PC-9 (cell line): ENCODE measurements at regions not wholly inside any gene's neighbourhood (a gene's known extent, or its start where the extent isn't known, plus 50 kb on each side); places are given as distances from the start of the nearest gene placed in this dataset.

Source experiments
- BruUV-seq: library from RNA; stranded (reverse); fragments of 400-500 nt; replicated peaks from 2 replicates; lab custom pipeline; 2021; lab: Mats Ljungman, UMichigan
- CTCF ChIA-PET: fragments of 300-600 bp; sonication (Branson Sonifier 250); formaldehyde crosslinking; loops from one replicate; lab custom pipeline; 2022; ENCODE audit warnings: antibody characterized with exemption; lab: Charles Lee
- POLR2A ChIA-PET: fragments of 300-600 bp; sonication (Branson Sonifier 250); formaldehyde crosslinking; loops from one replicate; lab custom pipeline; 2022; ENCODE audit warnings: antibody characterized with exemption; ENCODE audit not compliant: unreplicated experiment; lab: Charles Lee
- DNase-seq, 2 experiments: peaks; one replicate each; pipeline versions ENCODE4 v3.0.0 to v3.0.0-alpha.2; 2015 to 2022; ENCODE audit warnings: mixed read lengths in 1 of 2
- H2AFZ ChIP-seq: fragments of 200-600 bp; sonication (generic); 2 replicates; pipeline ENCODE4 v1.8.1; 2017; ENCODE audit warnings: antibody characterized with exemption
- H3F3A ChIP-seq: fragments of 200-600 bp; sonication (generic); 2 replicates; pipeline ENCODE4 v1.8.1; 2017; ENCODE audit warnings: antibody characterized with exemption, mild to moderate bottlenecking, low read depth; ENCODE audit not compliant: insufficient read depth
- H3K27ac ChIP-seq: fragments of 200-600 bp; sonication (generic); 2 replicates; pipeline ENCODE4 v1.6.1; 2016; ENCODE audit warnings: mixed run types
- H3K27me3 ChIP-seq: fragments of 200-600 bp; sonication (generic); 2 replicates; pipeline ENCODE4 v1.6.1; 2016; ENCODE audit warnings: low read depth, mixed run types; ENCODE audit not compliant: insufficient read depth
- H3K36me3 ChIP-seq: fragments of 200-600 bp; sonication (generic); 2 replicates; pipeline ENCODE4 v1.6.1; 2016; ENCODE audit warnings: low read depth, mixed run types
- H3K4me1 ChIP-seq: fragments of 200-600 bp; sonication (generic); replicated peaks from 2 replicates; pipeline ENCODE4 v1.6.1; 2016; ENCODE audit warnings: mixed run types; ENCODE audit not compliant: insufficient read depth
- H3K4me2 ChIP-seq: fragments of 200-600 bp; sonication (generic); 2 replicates; pipeline ENCODE4 v1.6.1; 2017; ENCODE audit warnings: mixed run types
- H3K4me3 ChIP-seq: fragments of 200-600 bp; sonication (generic); 2 replicates; pipeline ENCODE4 v1.6.1; 2016; ENCODE audit warnings: mixed run types
- H3K79me2 ChIP-seq: fragments of 200-600 bp; sonication (generic); 2 replicates; pipeline ENCODE4 v1.6.1; 2017; ENCODE audit warnings: low read depth, mixed run types
- H3K9me2 ChIP-seq: fragments of 200-600 bp; sonication (generic); 2 replicates; pipeline ENCODE4 v1.8.1; 2017; ENCODE audit warnings: mild to moderate bottlenecking; ENCODE audit not compliant: insufficient read depth
- H3K9me3 ChIP-seq: fragments of 200-600 bp; sonication (generic); 2 replicates; pipeline ENCODE4 v1.8.1; 2016; ENCODE audit warnings: low read depth; ENCODE audit not compliant: insufficient read depth
- H4K20me1 ChIP-seq: fragments of 200-600 bp; sonication (generic); 2 replicates; pipeline ENCODE4 v1.8.1; 2017; ENCODE audit not compliant: insufficient read depth
- EZH2 ChIP-seq: fragments of 200-600 bp; sonication (generic); IDR thresholded peaks from 2 replicates; pipeline ENCODE4 v1.8.0; 2017; ENCODE audit warnings: antibody characterized with exemption, low read depth
- intact Hi-C: fragments of 100-400 bp; cut with micrococcal nuclease; formaldehyde crosslinking; loops from one replicate; pipeline ENCODE4 v1.10.0; 2022; ENCODE audit not compliant: unreplicated experiment
- TF ChIP-seq, protein P1 (sequence below): fragments of 200-600 bp; sonication (generic); conservative IDR thresholded peaks from 2 replicates; pipeline ENCODE4 v1.6.1; 2017; ENCODE audit warnings: mixed run types, antibody characterized with exemption, mild to moderate bottlenecking, moderate library complexity

DNA sequence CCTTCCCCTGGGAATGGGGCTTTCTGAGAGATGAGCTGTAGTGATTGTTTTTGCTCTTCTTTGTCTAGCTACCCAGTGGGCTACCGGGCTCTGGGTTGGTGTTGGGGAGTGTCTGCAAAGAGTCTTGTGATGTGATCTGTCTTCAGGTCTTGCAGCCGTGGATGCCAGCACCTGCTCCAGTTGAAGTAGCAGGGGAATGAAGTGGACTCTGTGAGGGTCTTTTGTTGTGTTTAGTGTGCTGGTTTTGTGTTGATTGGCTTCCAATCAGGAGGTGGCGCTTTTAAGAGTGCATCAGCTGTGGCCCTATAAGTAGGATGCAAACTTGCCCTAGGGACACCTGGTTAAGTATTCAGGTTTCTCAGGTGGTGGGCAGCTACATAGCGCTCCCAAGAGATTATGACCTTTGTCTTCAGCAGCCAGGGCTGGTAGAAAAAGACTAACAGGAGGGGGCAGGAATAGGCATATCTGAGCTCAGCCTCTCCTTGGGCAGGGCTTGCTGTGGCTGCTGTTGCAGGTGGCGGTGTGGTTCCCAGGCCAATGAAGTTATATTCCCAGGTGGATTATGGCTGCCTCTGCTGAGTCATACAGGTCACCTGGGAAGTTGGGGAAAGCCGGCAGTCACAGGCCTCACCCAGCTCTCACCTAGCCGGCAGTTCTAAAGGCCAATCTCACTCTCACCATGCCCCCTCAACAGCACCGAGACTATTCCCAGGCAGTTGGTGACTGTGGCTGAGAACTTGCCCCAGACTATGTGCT, 315.7 kb upstream of the C11orf87 start:
- CTCF ChIA-PET = no interaction called here
- Histone ChIP-seq H3F3A (no peaks in the 10 kb centered on the region), H3K9me2 (no peaks in the 10 kb centered on the region), H3K4me3 (no peak overlapping the region), H3K4me2 (no peak overlapping the region), H3K27ac (no peak overlapping the region), H3K27me3 (no peaks in the 10 kb centered on the region), H3K4me1 (no peaks in the 10 kb centered on the region), H3K9me3 (no peaks in the 10 kb centered on the region), H3K79me2 (no peaks in the 10 kb centered on the region), H2AFZ (no peak overlapping the region), H4K20me1 (no peaks in the 10 kb centered on the region), H3K36me3 (no peaks in the 10 kb centered on the region)
- POLR2A ChIA-PET = no interaction called here
- TF ChIP-seq, protein P1, sequence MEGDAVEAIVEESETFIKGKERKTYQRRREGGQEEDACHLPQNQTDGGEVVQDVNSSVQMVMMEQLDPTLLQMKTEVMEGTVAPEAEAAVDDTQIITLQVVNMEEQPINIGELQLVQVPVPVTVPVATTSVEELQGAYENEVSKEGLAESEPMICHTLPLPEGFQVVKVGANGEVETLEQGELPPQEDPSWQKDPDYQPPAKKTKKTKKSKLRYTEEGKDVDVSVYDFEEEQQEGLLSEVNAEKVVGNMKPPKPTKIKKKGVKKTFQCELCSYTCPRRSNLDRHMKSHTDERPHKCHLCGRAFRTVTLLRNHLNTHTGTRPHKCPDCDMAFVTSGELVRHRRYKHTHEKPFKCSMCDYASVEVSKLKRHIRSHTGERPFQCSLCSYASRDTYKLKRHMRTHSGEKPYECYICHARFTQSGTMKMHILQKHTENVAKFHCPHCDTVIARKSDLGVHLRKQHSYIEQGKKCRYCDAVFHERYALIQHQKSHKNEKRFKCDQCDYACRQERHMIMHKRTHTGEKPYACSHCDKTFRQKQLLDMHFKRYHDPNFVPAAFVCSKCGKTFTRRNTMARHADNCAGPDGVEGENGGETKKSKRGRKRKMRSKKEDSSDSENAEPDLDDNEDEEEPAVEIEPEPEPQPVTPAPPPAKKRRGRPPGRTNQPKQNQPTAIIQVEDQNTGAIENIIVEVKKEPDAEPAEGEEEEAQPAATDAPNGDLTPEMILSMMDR = no peak
- no peak for TF ChIP-seq EZH2
- DNase-seq = no peak
- intact Hi-C loops = no loop called here
- BruUV-seq = no TSS peak

- BruUV-seq = no TSS peak
- Histone ChIP-seq H4K20me1 (no peaks in the 10 kb centered on the region), H3F3A (no peaks in the 10 kb centered on the region), H3K4me3 (no peak overlapping the region), H3K27ac (no peak overlapping the region), H3K4me1 (no peaks in the 10 kb centered on the region), H3K79me2 (no peaks in the 10 kb centered on the region), H3K36me3 (no peaks in the 10 kb centered on the region), H3K9me2 (no peaks in the 10 kb centered on the region), H3K9me3 (no peaks in the 10 kb centered on the region), H3K27me3 (no peaks in the 10 kb centered on the region; the same call in 1 of the 2 replicates), H3K4me2 (no peak overlapping the region), H2AFZ (no peak overlapping the region)
- CTCF ChIA-PET = no interaction called here
- TF ChIP-seq, protein P1 = no peak
- TF ChIP-seq EZH2 = no peak
- intact Hi-C loops = no loop called here
- no peak for DNase-seq
- POLR2A ChIA-PET = no interaction called here
These were observed 312.8 kb upstream of the C11orf87 start for GRCh38 chr11:109109150-109109549.

- Histone ChIP-seq H3K27ac (no peak overlapping the region), H3K9me3 (no peaks in the 10 kb centered on the region), H3K4me1 (no peaks in the 10 kb centered on the region), H3K79me2 (no peaks in the 10 kb centered on the region), H3F3A (no peaks in the 10 kb centered on the region), H2AFZ (no peak overlapping the region), H3K36me3 (no peaks in the 10 kb centered on the region), H3K4me3 (no peak overlapping the region), H4K20me1 (no peaks in the 10 kb centered on the region), H3K27me3 (no peaks in the 10 kb centered on the region; the same call in 1 of the 2 replicates), H3K9me2 (no peaks in the 10 kb centered on the region), H3K4me2 (no peak overlapping the region)
- ChIA-PET POLR2A (interaction anchor here (0.7 kb wide), 1 partner anchor 147 kb away, joined by 4 read pairs; no protein-coding TSS in a partner anchor), CTCF (no interaction called here)
- TF ChIP-seq EZH2 = no peak
- TF ChIP-seq, protein P1 = no peak
- BruUV-seq = no TSS peak
- DNase-seq = no peak
- intact Hi-C loops = no loop called here
These were observed 312.2 kb upstream of the C11orf87 start for GRCh38 chr11:109109571-109110315.
